Thoracic aorta (tissue), 2 donors: ENCODE measurements at regions not wholly inside any gene's neighbourhood (a gene's known extent, or its start where the extent isn't known, plus 50 kb on each side); places are given as distances from the start of the nearest gene placed in this dataset.

ENCODE experiments used
- ATAC-seq: fragments of 150-250 bp; one replicate; pipeline ENCODE4 v1.8.0; 2017; ENCODE audit warnings: low read depth; ENCODE audit not compliant: insufficient number of reproducible peaks, low FRiP score
- DNase-seq: peaks from one replicate; pipeline ENCODE4 v3.0.0-alpha.2; 2020; ENCODE audit warnings: low spot score
- H3K27ac ChIP-seq, 2 donors: fragments of 200-600 bp; sonication (generic); 1 replicate in 1 of 2; 2 replicates in 1 of 2; pipeline ENCODE4 v1.5.1; 2016; ENCODE audit warnings: mild to moderate bottlenecking in 2 of 2, moderate library complexity in 2 of 2
- H3K27me3 ChIP-seq: fragments of 200-600 bp; sonication (generic); replicated peaks from 2 replicates; pipeline ENCODE4 v1.6.0; 2016; ENCODE audit warnings: mild to moderate bottlenecking; ENCODE audit not compliant: insufficient read depth
- H3K36me3 ChIP-seq: fragments of 200-600 bp; sonication (generic); one replicate; pipeline ENCODE4 v1.5.1; 2016
- H3K4me1 ChIP-seq, 2 donors: fragments of 200-600 bp; sonication (generic); 1 replicate in 1 of 2; 2 replicates in 1 of 2; pipeline versions ENCODE4 v1.5.1 to v1.6.0; 2016; ENCODE audit warnings: low read depth in 2 of 2, mild to moderate bottlenecking in 1 of 2; ENCODE audit not compliant: control insufficient read depth in 1 of 2
- H3K4me3 ChIP-seq: fragments of 200-600 bp; sonication (generic); 2 replicates; pipeline ENCODE4 v1.5.1; 2016; ENCODE audit warnings: mild to moderate bottlenecking
- H3K9me3 ChIP-seq: fragments of 200-600 bp; sonication (generic); 2 replicates; pipeline ENCODE4 v1.5.1; 2016
- CTCF ChIP-seq: fragments of 200-600 bp; sonication (generic); IDR thresholded peaks from one replicate; pipeline ENCODE4 v1.5.1; 2019; ENCODE audit warnings: antibody characterized with exemption

DNA sequence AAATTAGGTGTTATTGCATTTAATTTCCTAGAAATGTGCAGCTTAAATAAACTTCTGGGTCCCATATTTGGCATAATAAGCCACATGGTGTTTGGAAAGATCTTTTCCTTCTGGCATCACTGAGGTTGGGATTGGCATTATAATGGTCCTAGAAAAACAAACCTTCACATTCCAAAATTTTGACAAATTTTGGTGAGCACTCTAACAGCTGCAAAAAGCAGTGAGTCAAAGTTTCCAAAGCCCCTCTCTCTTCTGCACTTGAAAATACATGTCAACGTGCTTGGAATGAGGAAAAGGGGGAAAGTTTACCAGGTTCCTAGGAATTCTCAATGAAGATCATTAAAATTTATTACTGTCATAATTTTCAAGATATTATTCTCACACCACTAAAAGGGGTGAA is 77.8 kb upstream of the STK17B start:
- H3K4me3 ChIP-seq, result no peak overlapping the region
- H3K9me3 ChIP-seq, result no peaks in the 10 kb centered on the region
- no peaks in the 10 kb centered on the region for H3K36me3 ChIP-seq
- DNase-seq (no peak), ATAC-seq (no peak)
- peak overlapping the region; percentile 79 for H3K27ac ChIP-seq
- no peak for TF ChIP-seq CTCF
- H3K27me3 ChIP-seq, result no peaks in the 10 kb centered on the region
- H3K4me1 ChIP-seq, result peaks cover 41 to 53% of the 10 kb centered on the region in 2 donors

- Histone ChIP-seq H3K36me3 (no peaks in the 10 kb centered on the region), H3K4me1 (peaks cover 41 to 53% of the 10 kb centered on the region in 2 donors), H3K4me3 (no peak overlapping the region), H3K27ac (peak overlapping the region; percentile 79), H3K27me3 (no peaks in the 10 kb centered on the region), H3K9me3 (no peaks in the 10 kb centered on the region)
- ATAC-seq (no peak), DNase-seq (no peak)
- no peak for TF ChIP-seq CTCF
Measured at GRCh38 chr2:196249860-196250259, 78.5 kb upstream of the STK17B start.

- ATAC-seq (no peak), DNase-seq (no peak)
- Histone ChIP-seq H3K4me1 (peaks cover 37 to 49% of the 10 kb centered on the region in 2 donors), H3K27ac (peak overlapping the region; percentile 79), H3K36me3 (no peaks in the 10 kb centered on the region), H3K4me3 (no peak overlapping the region), H3K27me3 (no peaks in the 10 kb centered on the region), H3K9me3 (no peaks in the 10 kb centered on the region)
- TF ChIP-seq CTCF, result no peak
Measured at GRCh38 chr2:196251132-196251531, 79.8 kb upstream of the STK17B start.

DNA sequence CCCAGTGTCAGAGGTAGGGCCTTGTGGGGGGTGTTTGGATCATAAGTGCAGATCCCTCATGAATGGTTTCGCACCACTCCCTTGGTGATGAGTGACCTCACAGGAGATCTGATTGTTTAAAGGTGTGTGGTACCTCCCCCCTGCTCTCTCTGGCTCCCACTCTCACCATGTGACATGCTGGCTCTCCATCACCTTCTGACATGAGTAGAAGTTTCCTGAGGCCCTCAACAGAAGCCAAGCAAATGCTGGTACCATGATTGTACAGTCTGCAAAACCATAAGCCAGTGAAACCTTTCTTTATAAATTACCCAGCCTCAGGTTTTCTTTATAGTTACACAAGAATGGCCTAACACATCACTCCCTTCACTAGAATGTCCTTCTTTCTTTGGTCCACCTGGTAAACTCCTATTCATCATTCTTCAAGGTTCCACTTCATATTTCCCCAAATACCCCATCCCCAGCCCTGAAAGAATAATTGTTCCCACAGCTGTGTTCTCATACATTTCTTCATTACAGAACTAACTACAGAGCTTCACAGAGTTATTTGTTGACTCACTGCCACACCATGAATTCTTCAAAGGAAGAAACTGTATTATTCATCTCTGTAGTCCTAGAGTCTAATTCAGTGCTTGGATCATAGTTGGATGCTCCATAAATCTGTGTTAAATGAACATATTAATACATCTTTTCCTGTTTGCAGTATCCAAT is 81.2 kb upstream of the STK17B start:
- H3K9me3 ChIP-seq, result no peaks in the 10 kb centered on the region
- no peak for TF ChIP-seq CTCF
- DNase-seq, result no peak
- ATAC-seq, result no peak
- no peak overlapping the region for H3K27ac ChIP-seq
- H3K36me3 ChIP-seq, result no peaks in the 10 kb centered on the region
- H3K4me1 ChIP-seq, result peaks cover 26 to 36% of the 10 kb centered on the region in 2 donors
- H3K27me3 ChIP-seq, result no peaks in the 10 kb centered on the region
- no peak overlapping the region for H3K4me3 ChIP-seq

DNA sequence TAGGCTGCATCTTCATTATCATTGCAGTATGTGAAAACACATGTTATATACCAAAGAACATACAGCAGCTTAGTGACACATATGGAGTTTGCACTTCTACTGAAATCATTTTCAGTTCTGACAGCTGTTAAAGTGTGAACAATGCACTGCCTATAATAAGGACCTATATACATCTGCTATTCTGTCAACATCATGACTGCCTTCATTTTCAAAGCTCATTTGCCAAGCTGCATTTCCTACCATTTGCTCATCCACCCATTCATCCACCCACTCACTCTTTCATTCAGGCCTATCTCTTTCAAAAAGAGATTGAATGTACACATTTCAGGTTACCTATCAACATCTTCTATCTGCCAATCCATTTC is 81.7 kb upstream of the STK17B start:
- DNase-seq (no peak), ATAC-seq (no peak)
- Histone ChIP-seq H3K27me3 (no peaks in the 10 kb centered on the region), H3K27ac (no peak overlapping the region), H3K4me3 (no peak overlapping the region), H3K9me3 (no peaks in the 10 kb centered on the region), H3K4me1 (peaks cover 23 to 31% of the 10 kb centered on the region in 2 donors), H3K36me3 (no peaks in the 10 kb centered on the region)
- TF ChIP-seq CTCF, result no peak
